Liver (tissue), 8 donors: ENCODE measurements at regions not wholly inside any gene's neighbourhood (a gene's known extent, or its start where the extent isn't known, plus 50 kb on each side); places are given as distances from the start of the nearest gene placed in this dataset.

Source experiments
- DNase-seq: peaks from one replicate; pipeline ENCODE4 v3.0.0-alpha.2; 2017; ENCODE audit warnings: low spot score
- H3K27ac ChIP-seq, 2 donors: one replicate each; pipeline ENCODE4 v1.7.0; 2013; ENCODE audit warnings: inconsistent platforms in 2 of 2, low read length in 2 of 2, control low read depth in 1 of 2, low read depth in 1 of 2, mild to moderate bottlenecking in 1 of 2
- H3K27me3 ChIP-seq, 4 donors: one replicate each; pipeline versions ENCODE4 v1.6.1 to v1.7.0; 2013; ENCODE audit warnings: low read length in 3 of 4, inconsistent platforms in 1 of 4, mild to moderate bottlenecking in 1 of 4, moderate library complexity in 1 of 4; ENCODE audit not compliant: control insufficient read depth in 4 of 4, insufficient read depth in 4 of 4
- H3K36me3 ChIP-seq, 4 donors: one replicate each; pipeline versions ENCODE4 v1.6.1 to v1.7.0; 2013; ENCODE audit warnings: low read length in 3 of 4, mild to moderate bottlenecking in 3 of 4, low read depth in 1 of 4, moderate library complexity in 1 of 4; ENCODE audit not compliant: control insufficient read depth in 4 of 4, insufficient read depth in 3 of 4
- H3K4me1 ChIP-seq, 4 donors: one replicate each; pipeline versions ENCODE4 v1.6.1 to v1.7.0; 2013; ENCODE audit warnings: low read length in 3 of 4, mild to moderate bottlenecking in 3 of 4, moderate library complexity in 1 of 4; ENCODE audit not compliant: control insufficient read depth in 4 of 4, insufficient read depth in 4 of 4
- H3K4me3 ChIP-seq, 3 donors: one replicate each; pipeline versions ENCODE4 v1.6.1 to v1.7.0; 2013; ENCODE audit warnings: low read length in 3 of 3, control low read depth in 1 of 3, low read depth in 1 of 3, mild to moderate bottlenecking in 1 of 3
- H3K9ac ChIP-seq, 2 donors: one replicate each; pipeline ENCODE4 v1.7.0; 2013; ENCODE audit warnings: low read length in 2 of 2, mild to moderate bottlenecking in 2 of 2, moderate library complexity in 2 of 2, control low read depth in 1 of 2, low read depth in 1 of 2
- H3K9me3 ChIP-seq, 4 donors: one replicate each; pipeline versions ENCODE4 v1.6.1 to v1.7.0; 2013; ENCODE audit warnings: low read length in 3 of 4; ENCODE audit not compliant: control insufficient read depth in 4 of 4
- EGR1 ChIP-seq, 2 donors: IDR thresholded peaks; 2 replicates each; pipeline ENCODE4 v1.6.1; 2016 to 2018; ENCODE audit warnings: antibody characterized with exemption in 2 of 2, low read depth in 2 of 2
- FOXA1 ChIP-seq: IDR thresholded peaks from 2 replicates; pipeline ENCODE4 v1.6.1; 2016; ENCODE audit warnings: antibody characterized with exemption
- FOXA2 ChIP-seq: IDR thresholded peaks from 2 replicates; pipeline ENCODE4 v1.6.1; 2016; ENCODE audit warnings: antibody characterized with exemption
- GABPA ChIP-seq, 2 donors: IDR thresholded peaks in 1 of 2; conservative IDR thresholded peaks in 1 of 2; 2 replicates each; pipeline ENCODE4 v1.6.1; 2016; ENCODE audit warnings: antibody characterized with exemption in 2 of 2, mild to moderate bottlenecking in 1 of 2, moderate library complexity in 1 of 2
- HNF4A ChIP-seq, 2 donors: conservative IDR thresholded peaks; 2 replicates each; pipeline ENCODE4 v1.6.1; 2016; ENCODE audit warnings: antibody characterized with exemption in 2 of 2, mild to moderate bottlenecking in 2 of 2
- HNF4G ChIP-seq: IDR thresholded peaks from 2 replicates; pipeline ENCODE4 v1.6.1; 2016; ENCODE audit warnings: antibody characterized with exemption
- NR2F2 ChIP-seq: IDR thresholded peaks from 2 replicates; pipeline ENCODE4 v1.6.1; 2016; ENCODE audit warnings: antibody characterized with exemption
- RAD21 ChIP-seq, 2 donors: IDR thresholded peaks; 2 replicates each; pipeline ENCODE4 v1.6.1; 2016; ENCODE audit warnings: antibody characterized with exemption in 2 of 2, mild to moderate bottlenecking in 2 of 2
- RXRA ChIP-seq, 2 donors: IDR thresholded peaks; 2 replicates each; pipeline ENCODE4 v1.6.1; 2017 to 2018; ENCODE audit warnings: antibody characterized with exemption in 2 of 2, mild to moderate bottlenecking in 1 of 2
- SP1 ChIP-seq: IDR thresholded peaks from 2 replicates; pipeline ENCODE4 v1.6.1; 2018; ENCODE audit warnings: antibody characterized with exemption, mild to moderate bottlenecking
- TAF1 ChIP-seq: conservative IDR thresholded peaks from 2 replicates; pipeline ENCODE4 v1.6.1; 2016; ENCODE audit warnings: antibody characterized with exemption, mild to moderate bottlenecking
- YY1 ChIP-seq: IDR thresholded peaks from 2 replicates; pipeline ENCODE4 v1.6.1; 2016; ENCODE audit warnings: antibody characterized with exemption, mild to moderate bottlenecking
- WGBS: extraction: QIAGEN DNeasy Blood & Tissue Kit; methylation state at CpG from one replicate; pipeline ENCODE4 v1.1.7; 2013; 5-methylcytosine and 5-hydroxymethylcytosine counted together
- TF ChIP-seq, protein P1 (sequence below): fragments of 150-350 bp; IDR thresholded peaks from 2 replicates; pipeline ENCODE4 v1.5.1; 2017; ENCODE audit warnings: improper control_type of control experiment, low read depth, low read length; ENCODE audit not compliant: missing input control
- TF ChIP-seq, protein P2 (sequence below): IDR thresholded peaks from 2 replicates; pipeline ENCODE4 v1.6.1; 2016; ENCODE audit warnings: antibody characterized with exemption
- TF ChIP-seq, protein P3 (sequence below): IDR thresholded peaks from 2 replicates; pipeline ENCODE4 v1.6.1; 2016; ENCODE audit warnings: antibody characterized with exemption, mild to moderate bottlenecking
- TF ChIP-seq, protein P4 (sequence below): IDR thresholded peaks from 2 replicates; pipeline ENCODE4 v1.6.1; 2016; ENCODE audit warnings: antibody characterized with exemption
- donor health status: healthy.
- donor health status: healthy.
- donor health status: healthy.
- donor health status: healthy.
- donor health status: healthy.

DNA sequence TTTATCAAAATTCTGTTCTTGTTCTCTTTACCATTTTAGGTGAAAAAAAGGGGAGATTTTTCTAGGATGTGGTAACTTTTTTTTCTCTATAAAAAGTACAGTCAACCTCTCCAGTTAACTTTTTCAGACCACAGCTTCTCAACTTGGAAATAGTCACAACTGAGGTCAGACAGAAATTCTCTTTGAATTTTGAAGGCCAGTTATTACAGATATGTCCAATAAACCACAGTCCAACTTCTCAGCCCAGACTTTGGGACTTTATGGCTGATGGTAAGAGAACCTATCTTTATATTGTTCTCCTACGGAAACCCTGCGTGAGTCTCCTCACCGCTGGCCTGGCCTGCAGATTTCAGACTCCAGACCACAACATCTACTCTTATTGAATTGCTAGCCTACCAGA, 176.7 kb downstream of the DACT1 start (continued):
- TF ChIP-seq, protein P1, sequence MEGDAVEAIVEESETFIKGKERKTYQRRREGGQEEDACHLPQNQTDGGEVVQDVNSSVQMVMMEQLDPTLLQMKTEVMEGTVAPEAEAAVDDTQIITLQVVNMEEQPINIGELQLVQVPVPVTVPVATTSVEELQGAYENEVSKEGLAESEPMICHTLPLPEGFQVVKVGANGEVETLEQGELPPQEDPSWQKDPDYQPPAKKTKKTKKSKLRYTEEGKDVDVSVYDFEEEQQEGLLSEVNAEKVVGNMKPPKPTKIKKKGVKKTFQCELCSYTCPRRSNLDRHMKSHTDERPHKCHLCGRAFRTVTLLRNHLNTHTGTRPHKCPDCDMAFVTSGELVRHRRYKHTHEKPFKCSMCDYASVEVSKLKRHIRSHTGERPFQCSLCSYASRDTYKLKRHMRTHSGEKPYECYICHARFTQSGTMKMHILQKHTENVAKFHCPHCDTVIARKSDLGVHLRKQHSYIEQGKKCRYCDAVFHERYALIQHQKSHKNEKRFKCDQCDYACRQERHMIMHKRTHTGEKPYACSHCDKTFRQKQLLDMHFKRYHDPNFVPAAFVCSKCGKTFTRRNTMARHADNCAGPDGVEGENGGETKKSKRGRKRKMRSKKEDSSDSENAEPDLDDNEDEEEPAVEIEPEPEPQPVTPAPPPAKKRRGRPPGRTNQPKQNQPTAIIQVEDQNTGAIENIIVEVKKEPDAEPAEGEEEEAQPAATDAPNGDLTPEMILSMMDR: no peak
- no peak for TF ChIP-seq YY1
- no peak for TF ChIP-seq RAD21 (IDR thresholded peaks at IDR 0.05)
- no peak for TF ChIP-seq RXRA (IDR thresholded peaks at IDR 0.05)
- no peak for TF ChIP-seq FOXA1
- TF ChIP-seq TAF1: no peak

DNA sequence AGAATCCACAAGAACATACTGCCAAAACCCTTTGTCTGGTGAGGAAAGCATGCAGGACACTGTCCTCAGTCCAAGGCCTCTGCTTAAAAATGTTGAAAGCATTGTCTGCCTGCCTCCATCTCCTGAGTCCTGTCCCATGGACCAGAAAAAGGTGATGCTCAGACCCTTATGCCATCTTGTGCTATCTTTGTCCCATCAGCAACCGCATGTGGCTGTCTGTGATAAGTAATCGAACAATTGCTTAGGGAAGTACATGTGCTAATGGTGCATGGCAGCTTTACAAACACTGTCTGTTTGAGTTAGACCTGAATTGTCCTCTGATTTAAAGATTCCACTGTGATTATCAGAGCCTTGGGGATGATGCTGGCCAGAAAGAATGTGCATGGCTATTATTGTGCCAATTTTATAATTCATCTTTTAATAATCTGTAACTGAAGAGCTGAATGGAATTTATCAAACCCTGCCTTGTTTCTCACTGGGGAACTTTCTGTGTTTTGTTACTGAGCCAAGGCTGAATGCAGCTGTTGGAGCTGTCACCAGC, 177.5 kb downstream of the DACT1 start:
- Histone ChIP-seq H3K27ac (no peak overlapping the region), H3K4me1 (no peaks in the 10 kb centered on the region), H3K36me3 (no peaks in the 10 kb centered on the region), H3K9me3 (no peaks in the 10 kb centered on the region), H3K27me3 (no peaks in the 10 kb centered on the region), H3K4me3 (no peak overlapping the region), H3K9ac (no peak overlapping the region)
- no peak for DNase-seq
- TF ChIP-seq HNF4A (conservative IDR thresholded peaks at IDR 0.05) (no peak), RAD21 (IDR thresholded peaks at IDR 0.05) (no peak), SP1 (no peak), NR2F2 (no peak), TAF1 (no peak), HNF4G (no peak), EGR1 (IDR thresholded peaks at IDR 0.05; ENCODE audit: low read depth in 2 of 2) (no peak), GABPA (IDR thresholded peaks at IDR 0.05 in 1 of 2, conservative IDR thresholded peaks at IDR 0.05 in 1 of 2) (no peak), FOXA2 (no peak)
- TF ChIP-seq, protein P1: no peak
- TF ChIP-seq, protein P2, sequence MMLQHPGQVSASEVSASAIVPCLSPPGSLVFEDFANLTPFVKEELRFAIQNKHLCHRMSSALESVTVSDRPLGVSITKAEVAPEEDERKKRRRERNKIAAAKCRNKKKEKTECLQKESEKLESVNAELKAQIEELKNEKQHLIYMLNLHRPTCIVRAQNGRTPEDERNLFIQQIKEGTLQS: no peak
- TF ChIP-seq, protein P3, sequence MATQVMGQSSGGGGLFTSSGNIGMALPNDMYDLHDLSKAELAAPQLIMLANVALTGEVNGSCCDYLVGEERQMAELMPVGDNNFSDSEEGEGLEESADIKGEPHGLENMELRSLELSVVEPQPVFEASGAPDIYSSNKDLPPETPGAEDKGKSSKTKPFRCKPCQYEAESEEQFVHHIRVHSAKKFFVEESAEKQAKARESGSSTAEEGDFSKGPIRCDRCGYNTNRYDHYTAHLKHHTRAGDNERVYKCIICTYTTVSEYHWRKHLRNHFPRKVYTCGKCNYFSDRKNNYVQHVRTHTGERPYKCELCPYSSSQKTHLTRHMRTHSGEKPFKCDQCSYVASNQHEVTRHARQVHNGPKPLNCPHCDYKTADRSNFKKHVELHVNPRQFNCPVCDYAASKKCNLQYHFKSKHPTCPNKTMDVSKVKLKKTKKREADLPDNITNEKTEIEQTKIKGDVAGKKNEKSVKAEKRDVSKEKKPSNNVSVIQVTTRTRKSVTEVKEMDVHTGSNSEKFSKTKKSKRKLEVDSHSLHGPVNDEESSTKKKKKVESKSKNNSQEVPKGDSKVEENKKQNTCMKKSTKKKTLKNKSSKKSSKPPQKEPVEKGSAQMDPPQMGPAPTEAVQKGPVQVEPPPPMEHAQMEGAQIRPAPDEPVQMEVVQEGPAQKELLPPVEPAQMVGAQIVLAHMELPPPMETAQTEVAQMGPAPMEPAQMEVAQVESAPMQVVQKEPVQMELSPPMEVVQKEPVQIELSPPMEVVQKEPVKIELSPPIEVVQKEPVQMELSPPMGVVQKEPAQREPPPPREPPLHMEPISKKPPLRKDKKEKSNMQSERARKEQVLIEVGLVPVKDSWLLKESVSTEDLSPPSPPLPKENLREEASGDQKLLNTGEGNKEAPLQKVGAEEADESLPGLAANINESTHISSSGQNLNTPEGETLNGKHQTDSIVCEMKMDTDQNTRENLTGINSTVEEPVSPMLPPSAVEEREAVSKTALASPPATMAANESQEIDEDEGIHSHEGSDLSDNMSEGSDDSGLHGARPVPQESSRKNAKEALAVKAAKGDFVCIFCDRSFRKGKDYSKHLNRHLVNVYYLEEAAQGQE: no peak
- TF ChIP-seq, protein P4, sequence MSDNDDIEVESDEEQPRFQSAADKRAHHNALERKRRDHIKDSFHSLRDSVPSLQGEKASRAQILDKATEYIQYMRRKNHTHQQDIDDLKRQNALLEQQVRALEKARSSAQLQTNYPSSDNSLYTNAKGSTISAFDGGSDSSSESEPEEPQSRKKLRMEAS: no peak
- 59% methylated on average over 2 of the region's 2 CpGs for WGBS
